ENCODE measurements at regions not wholly inside any gene's neighbourhood (a gene's known extent, or its start where the extent isn't known, plus 50 kb on each side); places are given as distances from the start of the nearest gene placed in this dataset.

- H3K27ac ChIP-seq (ENCODE audit: low read depth): no peak overlapping the region
- H3K36me3 ChIP-seq (ENCODE audit: insufficient read depth): no peaks in the 10 kb centered on the region
- WGBS: 90% methylated on average over 4 of the region's 4 CpGs
- DNase-seq (ENCODE audit: extremely low spot score): no peak
- H3K4me3 ChIP-seq (ENCODE audit: low read depth, low read length): no peak overlapping the region
- H3K4me1 ChIP-seq (ENCODE audit: insufficient read depth): no peaks in the 10 kb centered on the region
Observed at GRCh38 chr11:122264121-122264520, 148.1 kb upstream of the BLID start.

DNA sequence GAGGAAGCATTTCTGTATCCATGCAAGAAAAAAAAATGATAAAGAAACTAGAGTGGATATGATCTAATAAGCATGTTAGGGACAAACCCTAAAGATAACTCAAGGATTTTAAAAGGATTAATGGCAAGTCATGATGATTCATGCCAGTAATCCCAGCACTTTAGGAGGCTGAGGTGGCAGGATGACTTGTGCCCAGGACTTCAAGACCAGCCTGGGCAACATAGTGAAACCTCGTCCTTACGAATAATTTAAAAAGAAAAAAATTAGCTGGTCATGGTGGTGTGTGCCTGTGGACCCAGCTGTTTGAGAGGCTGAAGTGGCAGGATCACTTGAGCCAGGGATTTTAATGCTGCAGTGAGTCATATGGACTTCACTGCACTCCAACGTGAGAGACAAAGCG lies 145.5 kb upstream of the BLID start:
- Histone ChIP-seq H3K4me1 (ENCODE audit: insufficient read depth) (no peaks in the 10 kb centered on the region), H3K27ac (ENCODE audit: low read depth) (no peak overlapping the region), H3K36me3 (ENCODE audit: insufficient read depth) (no peaks in the 10 kb centered on the region), H3K4me3 (ENCODE audit: low read depth, low read length) (no peak overlapping the region)
- no peak for DNase-seq (ENCODE audit: extremely low spot score)
- WGBS: 80% methylated on average over 4 of the region's 4 CpGs

GRCh38 chr11:122259195-122259821 lies 143.3 kb upstream of the BLID start:
- H3K27ac ChIP-seq (ENCODE audit: low read depth): no peak overlapping the region
- no peaks in the 10 kb centered on the region for H3K4me1 ChIP-seq (ENCODE audit: insufficient read depth)
- DNase-seq (ENCODE audit: extremely low spot score): no peak
- 93% methylated on average over 7 of the region's 7 CpGs for WGBS
- no peaks in the 10 kb centered on the region for H3K36me3 ChIP-seq (ENCODE audit: insufficient read depth)
- H3K4me3 ChIP-seq (ENCODE audit: low read depth, low read length): no peak overlapping the region

- 72% methylated on average over 1 of the region's 1 CpG for WGBS
- H3K4me1 ChIP-seq (ENCODE audit: insufficient read depth): no peaks in the 10 kb centered on the region
Observed at GRCh38 chr11:122258446-122259194, 142.6 kb upstream of the BLID start.

GRCh38 chr11:122253589-122254231 lies 137.7 kb upstream of the BLID start:
- Histone ChIP-seq H3K36me3 (ENCODE audit: insufficient read depth) (no peaks in the 10 kb centered on the region), H3K4me1 (ENCODE audit: insufficient read depth) (no peaks in the 10 kb centered on the region), H3K27ac (ENCODE audit: low read depth) (no peak overlapping the region), H3K4me3 (ENCODE audit: low read depth, low read length) (no peak overlapping the region)
- peak; percentile 37 for DNase-seq (ENCODE audit: extremely low spot score)
- 30% methylated on average over 4 of the region's 4 CpGs for WGBS

More at GRCh38 chr11:122258446-122259194, 142.6 kb upstream of the BLID start:
- DNase-seq (ENCODE audit: extremely low spot score): no peak
- Histone ChIP-seq H3K36me3 (ENCODE audit: insufficient read depth) (no peaks in the 10 kb centered on the region), H3K4me3 (ENCODE audit: low read depth, low read length) (no peak overlapping the region), H3K27ac (ENCODE audit: low read depth) (no peak overlapping the region)

GRCh38 chr11:122248939-122249338 lies 132.9 kb upstream of the BLID start:
- Histone ChIP-seq H3K4me1 (ENCODE audit: insufficient read depth) (no peaks in the 10 kb centered on the region), H3K4me3 (ENCODE audit: low read depth, low read length) (no peak overlapping the region), H3K36me3 (ENCODE audit: insufficient read depth) (no peaks in the 10 kb centered on the region), H3K27ac (ENCODE audit: low read depth) (no peak overlapping the region)
- 97% methylated on average over 8 of the region's 8 CpGs for WGBS
- no peak for DNase-seq (ENCODE audit: extremely low spot score)

- no peak overlapping the region for H3K27ac ChIP-seq (ENCODE audit: low read depth)
- H3K4me3 ChIP-seq (ENCODE audit: low read depth, low read length): no peak overlapping the region
- H3K36me3 ChIP-seq (ENCODE audit: insufficient read depth): no peaks in the 10 kb centered on the region
- no peak for DNase-seq (ENCODE audit: extremely low spot score)
- 54% methylated on average over 4 of the region's 4 CpGs for WGBS
- H3K4me1 ChIP-seq (ENCODE audit: insufficient read depth): no peaks in the 10 kb centered on the region
Observed at GRCh38 chr11:122248131-122248530, 132.1 kb upstream of the BLID start.

DNA sequence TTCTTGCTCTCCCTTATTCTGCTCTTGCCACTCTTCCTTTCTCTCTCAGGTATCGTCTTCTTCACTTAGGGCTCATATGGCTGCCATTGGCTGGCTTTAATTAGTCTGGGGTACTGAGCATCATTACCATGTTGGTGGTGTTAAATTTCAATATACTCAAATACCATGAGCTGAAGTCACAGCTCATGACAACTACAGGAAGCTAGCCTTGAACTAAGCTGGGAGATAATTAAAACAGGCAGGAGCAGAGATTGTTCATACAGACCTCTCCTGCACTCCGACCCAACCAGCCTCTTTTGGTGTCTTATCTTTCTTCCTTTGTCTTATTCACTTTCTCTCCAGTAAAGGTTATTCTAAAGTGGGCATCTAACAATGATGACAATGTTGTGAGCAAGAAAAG lies 130.9 kb upstream of the BLID start:
- no peaks in the 10 kb centered on the region for H3K36me3 ChIP-seq (ENCODE audit: insufficient read depth)
- H3K4me1 ChIP-seq (ENCODE audit: insufficient read depth): no peaks in the 10 kb centered on the region
- WGBS: 78% methylated on average over 2 of the region's 2 CpGs
- no peak overlapping the region for H3K4me3 ChIP-seq (ENCODE audit: low read depth, low read length)
- no peak for DNase-seq (ENCODE audit: extremely low spot score)
- no peak overlapping the region for H3K27ac ChIP-seq (ENCODE audit: low read depth)

- Histone ChIP-seq H3K27ac (ENCODE audit: low read depth) (no peak overlapping the region), H3K4me1 (ENCODE audit: insufficient read depth) (no peaks in the 10 kb centered on the region), H3K4me3 (ENCODE audit: low read depth, low read length) (no peak overlapping the region), H3K36me3 (ENCODE audit: insufficient read depth) (no peaks in the 10 kb centered on the region)
- no peak for DNase-seq (ENCODE audit: extremely low spot score)
- 80% methylated on average over 3 of the region's 3 CpGs for WGBS
Observed at GRCh38 chr11:122242731-122243130, 126.7 kb upstream of the BLID start.

DNA sequence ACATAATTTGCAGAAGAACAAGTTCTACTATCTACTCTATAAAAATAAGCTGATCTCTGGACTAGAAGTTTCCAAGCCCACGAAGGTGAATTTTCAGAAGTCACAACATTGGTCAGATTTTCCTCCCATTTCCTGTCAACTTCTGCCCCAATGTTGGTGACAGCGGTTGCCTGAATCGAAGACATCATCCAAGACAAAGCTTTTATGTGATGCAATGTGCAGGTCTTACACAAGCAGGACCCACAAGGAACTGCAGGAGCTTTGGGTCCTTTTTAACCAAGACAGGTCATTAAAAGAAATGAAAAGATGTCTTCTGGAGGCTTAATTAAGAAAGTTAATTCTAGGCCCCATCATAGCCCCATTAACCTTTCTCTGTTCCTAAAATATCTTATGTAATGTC lies 125.6 kb upstream of the BLID start:
- Histone ChIP-seq H3K4me1 (ENCODE audit: insufficient read depth) (no peaks in the 10 kb centered on the region), H3K36me3 (ENCODE audit: insufficient read depth) (no peaks in the 10 kb centered on the region), H3K27ac (ENCODE audit: low read depth) (no peak overlapping the region), H3K4me3 (ENCODE audit: low read depth, low read length) (no peak overlapping the region)
- no peak for DNase-seq (ENCODE audit: extremely low spot score)
- 90% methylated on average over 3 of the region's 3 CpGs for WGBS

DNA sequence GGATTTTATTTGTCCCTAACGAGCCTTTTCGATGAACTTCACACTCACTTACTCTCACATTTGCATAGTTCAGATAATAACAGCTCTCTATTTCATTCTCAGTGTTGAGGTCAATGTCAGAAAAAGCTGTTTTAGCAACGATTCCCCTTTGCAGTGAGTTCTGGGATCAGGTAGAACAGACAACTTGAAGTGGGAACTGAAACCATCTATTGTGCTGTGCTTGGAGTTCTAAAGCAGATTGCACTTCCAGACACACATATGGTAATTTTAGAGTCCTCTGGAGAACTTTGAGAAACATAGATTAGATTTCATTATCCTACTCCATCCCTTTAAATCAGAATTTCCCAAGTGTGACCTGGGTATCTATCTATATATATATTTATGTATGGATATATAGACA lies 124.6 kb upstream of the BLID start:
- H3K36me3 ChIP-seq (ENCODE audit: insufficient read depth): no peaks in the 10 kb centered on the region
- H3K4me1 ChIP-seq (ENCODE audit: insufficient read depth): no peaks in the 10 kb centered on the region
- H3K27ac ChIP-seq (ENCODE audit: low read depth): no peak overlapping the region
- no peak overlapping the region for H3K4me3 ChIP-seq (ENCODE audit: low read depth, low read length)
- no peak for DNase-seq (ENCODE audit: extremely low spot score)
- WGBS: 90% methylated on average over 3 of the region's 3 CpGs

DNA sequence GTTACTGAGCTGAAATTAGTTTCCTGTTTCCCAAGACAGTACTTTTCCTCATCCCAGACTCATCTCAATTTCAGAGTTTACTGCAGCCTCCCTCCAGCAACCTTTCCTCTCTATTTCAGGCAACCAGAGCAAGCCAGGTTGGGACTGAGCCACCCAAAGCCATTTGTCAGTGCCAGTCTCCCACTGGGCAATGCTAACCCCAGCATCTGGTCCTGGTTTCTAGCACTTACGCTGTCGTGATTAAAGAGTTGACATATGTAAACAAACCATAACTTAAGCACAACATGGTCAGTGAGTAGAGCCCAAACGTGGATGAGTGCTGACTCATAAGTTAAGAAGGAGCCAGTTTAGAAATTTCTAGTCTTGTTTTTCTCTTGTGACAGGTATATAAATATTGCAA lies 119.6 kb upstream of the BLID start:
- 19% methylated on average over 3 of the region's 3 CpGs for WGBS
- no peaks in the 10 kb centered on the region for H3K36me3 ChIP-seq (ENCODE audit: insufficient read depth)
- DNase-seq (ENCODE audit: extremely low spot score): no peak
- no peak overlapping the region for H3K4me3 ChIP-seq (ENCODE audit: low read depth, low read length)
- no peaks in the 10 kb centered on the region for H3K4me1 ChIP-seq (ENCODE audit: insufficient read depth)
- no peak overlapping the region for H3K27ac ChIP-seq (ENCODE audit: low read depth)

DNA sequence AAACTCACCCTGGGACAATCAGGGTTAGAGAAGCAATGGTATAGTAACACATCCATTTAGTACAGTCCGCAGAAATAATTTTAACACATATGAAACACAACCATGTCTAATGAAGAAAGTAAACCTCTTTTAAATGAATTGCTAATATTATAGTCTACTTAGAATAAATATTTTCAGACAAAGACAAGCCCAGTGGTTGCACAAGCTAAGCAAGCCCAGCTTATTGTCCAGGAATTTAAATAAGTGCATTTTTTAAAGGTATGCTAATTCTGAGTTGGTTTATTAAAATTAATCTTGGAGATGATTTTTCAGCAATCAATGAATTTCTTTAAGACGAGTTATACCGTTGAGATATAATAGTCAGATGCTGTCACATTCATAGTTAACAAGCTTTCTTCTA lies 118.8 kb upstream of the BLID start:
- H3K4me1 ChIP-seq (ENCODE audit: insufficient read depth): no peaks in the 10 kb centered on the region
- DNase-seq (ENCODE audit: extremely low spot score): no peak
- no peak overlapping the region for H3K27ac ChIP-seq (ENCODE audit: low read depth)
- no peaks in the 10 kb centered on the region for H3K36me3 ChIP-seq (ENCODE audit: insufficient read depth)
- H3K4me3 ChIP-seq (ENCODE audit: low read depth, low read length): no peak overlapping the region
- WGBS: 93% methylated on average over 3 of the region's 3 CpGs

GRCh38 chr11:122234257-122234656 lies 118.2 kb upstream of the BLID start:
- Histone ChIP-seq H3K27ac (ENCODE audit: low read depth) (no peak overlapping the region), H3K36me3 (ENCODE audit: insufficient read depth) (no peaks in the 10 kb centered on the region), H3K4me3 (ENCODE audit: low read depth, low read length) (no peak overlapping the region), H3K4me1 (ENCODE audit: insufficient read depth) (no peaks in the 10 kb centered on the region)
- DNase-seq (ENCODE audit: extremely low spot score): no peak

All from urinary bladder (tissue), 3 donors.